ENCODE measurements at regions not wholly inside any gene's neighbourhood (a gene's known extent, or its start where the extent isn't known, plus 50 kb on each side); places are given as distances from the start of the nearest gene placed in this dataset.

DNA sequence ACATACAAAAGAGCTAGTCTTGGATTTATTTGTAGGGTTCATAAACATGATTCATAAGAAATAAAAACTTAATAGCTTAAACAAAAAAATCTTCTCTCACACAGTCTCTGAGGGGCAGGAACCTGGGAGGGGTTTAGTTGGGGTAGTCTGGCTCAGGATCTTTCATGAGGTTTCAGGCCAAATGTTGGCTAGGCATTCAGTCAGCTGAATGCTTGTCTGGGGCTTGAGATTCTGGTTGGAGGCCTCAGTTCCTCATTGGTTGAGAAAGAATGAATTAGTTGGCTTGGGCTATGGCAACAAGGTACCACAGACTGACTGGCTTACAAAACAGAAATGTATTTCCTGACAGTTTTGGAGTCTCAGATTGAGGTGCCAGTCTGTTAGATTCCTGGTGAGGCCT lies 74.3 kb downstream of the ANKRD7 start:
- TF ChIP-seq, protein P1, sequence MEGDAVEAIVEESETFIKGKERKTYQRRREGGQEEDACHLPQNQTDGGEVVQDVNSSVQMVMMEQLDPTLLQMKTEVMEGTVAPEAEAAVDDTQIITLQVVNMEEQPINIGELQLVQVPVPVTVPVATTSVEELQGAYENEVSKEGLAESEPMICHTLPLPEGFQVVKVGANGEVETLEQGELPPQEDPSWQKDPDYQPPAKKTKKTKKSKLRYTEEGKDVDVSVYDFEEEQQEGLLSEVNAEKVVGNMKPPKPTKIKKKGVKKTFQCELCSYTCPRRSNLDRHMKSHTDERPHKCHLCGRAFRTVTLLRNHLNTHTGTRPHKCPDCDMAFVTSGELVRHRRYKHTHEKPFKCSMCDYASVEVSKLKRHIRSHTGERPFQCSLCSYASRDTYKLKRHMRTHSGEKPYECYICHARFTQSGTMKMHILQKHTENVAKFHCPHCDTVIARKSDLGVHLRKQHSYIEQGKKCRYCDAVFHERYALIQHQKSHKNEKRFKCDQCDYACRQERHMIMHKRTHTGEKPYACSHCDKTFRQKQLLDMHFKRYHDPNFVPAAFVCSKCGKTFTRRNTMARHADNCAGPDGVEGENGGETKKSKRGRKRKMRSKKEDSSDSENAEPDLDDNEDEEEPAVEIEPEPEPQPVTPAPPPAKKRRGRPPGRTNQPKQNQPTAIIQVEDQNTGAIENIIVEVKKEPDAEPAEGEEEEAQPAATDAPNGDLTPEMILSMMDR (conservative IDR thresholded peaks at IDR 0.05; ENCODE audit: low read length), result no peak
- H3K4me3 ChIP-seq (ENCODE audit: low read length), result no peak overlapping the region
- no peak for DNase-seq (ENCODE audit: low read depth)

DNA sequence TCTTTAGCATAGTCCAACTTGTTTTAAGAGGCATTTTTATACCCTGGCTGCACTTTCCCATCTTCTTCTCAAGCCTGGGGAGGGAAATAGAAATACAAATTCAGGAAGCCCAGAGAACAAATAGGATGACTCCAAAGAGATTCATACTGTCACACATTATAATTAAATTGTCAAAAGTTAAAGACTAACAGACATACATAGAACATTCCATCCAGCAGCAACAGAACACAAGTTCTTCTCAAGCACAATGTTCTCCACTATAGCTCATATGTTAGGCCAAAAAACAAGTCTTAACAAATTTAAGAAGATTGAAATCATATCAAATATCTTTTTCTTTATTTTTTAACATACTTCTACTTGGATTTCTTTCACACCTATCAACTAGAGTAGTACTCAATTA lies 75.7 kb downstream of the ANKRD7 start:
- DNase-seq (ENCODE audit: low read depth), result no peak
- H3K4me3 ChIP-seq (ENCODE audit: low read length), result no peak overlapping the region
- TF ChIP-seq, protein P1 (conservative IDR thresholded peaks at IDR 0.05; ENCODE audit: low read length), result no peak

DNA sequence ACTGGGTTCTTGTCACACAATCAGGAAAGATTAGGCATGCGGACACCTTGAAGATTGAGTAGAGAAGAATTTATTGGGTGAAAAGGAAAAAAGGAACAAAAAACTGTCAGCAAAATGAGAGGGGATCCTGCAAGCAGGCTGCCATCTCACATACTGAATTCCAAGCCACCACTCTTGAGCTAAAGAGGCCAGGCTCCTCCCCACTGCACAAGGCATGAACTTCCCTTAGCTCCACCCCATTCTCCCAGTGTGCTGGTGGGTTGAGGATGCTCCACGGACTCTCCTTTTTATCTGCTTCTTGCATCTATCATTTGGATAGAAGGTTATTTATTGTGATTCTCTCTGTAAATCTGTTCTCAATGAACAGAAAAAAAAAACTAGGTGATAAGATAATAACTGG lies 79.6 kb downstream of the ANKRD7 start:
- no peak overlapping the region for H3K4me3 ChIP-seq (ENCODE audit: low read length)
- TF ChIP-seq, protein P1 (conservative IDR thresholded peaks at IDR 0.05; ENCODE audit: low read length), result no peak
- DNase-seq (ENCODE audit: low read depth), result no peak

DNA sequence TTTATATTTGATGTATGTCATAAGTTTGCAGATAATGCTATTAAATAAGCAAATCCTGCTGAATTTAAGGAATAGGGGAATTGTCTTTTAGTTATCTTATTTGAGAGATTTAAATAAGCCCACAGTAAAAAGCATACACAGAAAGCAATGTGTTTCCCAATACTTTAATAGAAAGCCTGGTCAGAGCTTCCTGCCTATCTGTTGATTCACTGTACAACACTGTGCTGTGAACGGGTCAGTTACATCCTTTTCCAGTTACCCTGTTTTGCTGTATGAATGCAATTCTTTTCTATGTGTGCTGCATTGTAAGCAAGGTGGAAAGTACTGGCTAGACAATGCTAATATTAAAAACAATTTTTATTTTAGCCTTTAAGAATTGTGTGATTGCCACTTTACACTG lies 81.2 kb downstream of the ANKRD7 start:
- TF ChIP-seq, protein P1 (conservative IDR thresholded peaks at IDR 0.05; ENCODE audit: low read length), result no peak
- DNase-seq (ENCODE audit: low read depth), result no peak

DNA sequence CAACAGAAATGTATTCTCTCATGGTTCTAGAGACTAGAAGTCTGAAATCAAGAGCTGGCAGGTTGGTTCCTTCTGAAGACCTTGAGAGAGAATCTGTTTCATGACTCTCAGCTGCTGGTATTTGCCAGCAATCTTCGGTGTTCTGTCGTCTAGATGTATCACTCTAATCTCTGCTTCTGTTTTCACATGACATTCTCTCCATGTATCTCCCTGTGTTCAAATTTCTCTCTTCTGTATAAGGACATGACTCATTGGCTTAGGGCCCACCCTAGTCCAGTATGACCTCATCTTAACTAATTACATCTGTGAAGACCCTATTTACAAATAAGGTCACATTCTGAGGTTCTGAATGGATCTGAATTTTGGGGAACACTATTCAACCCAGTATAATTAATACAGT lies 82.3 kb downstream of the ANKRD7 start:
- no peak for DNase-seq (ENCODE audit: low read depth)
- TF ChIP-seq, protein P1 (conservative IDR thresholded peaks at IDR 0.05; ENCODE audit: low read length), result no peak
- no peak overlapping the region for H3K4me3 ChIP-seq (ENCODE audit: low read length)

More for the DNA sequence above, 81.2 kb downstream of the ANKRD7 start:
- H3K4me3 ChIP-seq (ENCODE audit: low read length), result no peak overlapping the region

DNA sequence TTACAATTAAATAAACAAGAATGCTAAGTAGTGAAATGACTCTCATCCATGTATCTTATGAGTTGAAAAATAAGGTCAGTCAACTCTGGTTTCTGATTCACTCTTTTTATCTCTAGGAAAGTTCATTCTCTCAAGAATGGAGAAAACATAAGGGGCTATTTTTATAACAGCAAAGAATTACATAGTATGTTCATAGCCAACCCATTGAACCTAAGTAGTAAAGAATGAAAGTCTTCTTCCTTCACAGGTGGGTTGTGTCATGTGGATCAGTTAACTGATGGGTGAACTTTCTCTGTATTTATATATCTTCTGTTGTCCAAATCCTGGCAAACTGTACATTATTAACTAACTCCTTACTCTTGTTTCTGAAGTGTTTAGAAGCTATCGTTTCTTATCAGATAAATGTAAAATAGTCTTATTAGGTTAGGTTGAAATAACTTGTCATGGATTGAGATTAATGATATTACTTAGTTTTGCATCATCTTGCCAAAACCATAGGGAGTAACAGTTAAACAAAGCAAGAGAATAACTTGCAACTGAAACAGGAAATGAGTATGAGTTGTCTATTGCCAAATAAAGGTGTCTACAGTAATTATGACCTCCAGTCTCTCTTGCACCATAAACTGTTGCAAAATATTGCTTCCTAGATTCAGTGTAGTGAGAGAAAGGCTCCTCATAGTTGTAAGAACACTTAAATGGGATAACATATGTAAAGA lies 86.8 kb downstream of the ANKRD7 start:
- no peak for DNase-seq (ENCODE audit: low read depth)
- TF ChIP-seq, protein P1 (conservative IDR thresholded peaks at IDR 0.05; ENCODE audit: low read length), result no peak

DNA sequence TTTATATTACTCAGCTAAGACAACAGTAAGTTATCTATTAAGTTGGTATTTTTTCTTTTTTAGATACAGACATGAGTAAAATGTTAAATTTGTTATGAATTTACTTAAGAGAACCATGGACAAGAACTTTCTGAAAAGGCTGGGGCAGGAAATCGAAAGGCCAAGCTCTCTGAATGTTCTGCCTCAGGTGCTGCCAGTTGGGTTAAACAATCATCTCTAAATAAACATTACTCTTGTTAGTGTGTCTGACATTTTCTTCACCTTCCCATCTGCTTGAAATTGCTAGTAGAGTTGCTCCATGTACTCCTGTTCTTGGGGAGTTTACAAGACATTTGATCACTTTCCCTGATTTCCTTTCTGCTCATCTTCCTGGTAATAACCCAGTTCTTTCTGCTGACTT lies 87.5 kb downstream of the ANKRD7 start:
- TF ChIP-seq, protein P1 (conservative IDR thresholded peaks at IDR 0.05; ENCODE audit: low read length), result no peak
- DNase-seq (ENCODE audit: low read depth), result no peak
- H3K4me3 ChIP-seq (ENCODE audit: low read length), result no peak overlapping the region

More for the DNA sequence above, 86.8 kb downstream of the ANKRD7 start:
- no peak overlapping the region for H3K4me3 ChIP-seq (ENCODE audit: low read length)
